ENCODE measurements at regions not wholly inside any gene's neighbourhood (a gene's known extent, or its start where the extent isn't known, plus 50 kb on each side); places are given as distances from the start of the nearest gene placed in this dataset.

DNA sequence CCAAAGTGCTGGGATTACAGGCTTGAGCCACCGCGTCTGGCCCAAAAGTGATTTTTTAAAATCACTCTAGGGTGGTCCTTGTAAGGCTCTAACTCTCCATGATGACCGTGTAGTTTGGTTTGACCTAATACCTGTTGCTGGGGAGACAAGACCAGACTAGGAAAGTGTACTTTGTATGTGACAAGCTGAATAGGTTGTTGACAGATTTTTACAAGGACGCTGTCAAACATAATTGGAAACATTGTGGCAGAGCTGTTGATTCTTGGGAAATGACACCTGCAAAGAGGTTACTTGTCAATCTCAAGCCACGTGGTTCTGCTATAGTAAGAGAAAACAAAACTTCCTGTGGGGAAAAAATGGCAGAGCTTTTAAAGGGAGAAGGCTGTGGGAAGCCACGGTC lies 802.4 kb upstream of the HS3ST1 start:
- H2BK15ac ChIP-seq (ENCODE audit: low read depth, low read length): no peak overlapping the region
- ChIA-PET CTCF (interaction anchor here (0.6 kb wide), 1 partner anchor 10 kb away, joined by 3 read pairs; no protein-coding TSS in a partner anchor), POLR2A (ENCODE audit: unreplicated experiment) (no interaction called here)
- no peak for ATAC-seq (ENCODE audit: low read depth)
- no peaks in the 10 kb centered on the region for H3K27me3 ChIP-seq (ENCODE audit: control insufficient read depth, insufficient read depth, low read length)
- dilution Hi-C loops (cut with HindIII; ENCODE audit: low sequenced_read_pairs, unreplicated experiment): no loop called here
- H4K5ac ChIP-seq (ENCODE audit: low read depth, low read length): no peak overlapping the region
- no peak overlapping the region for H2AFZ ChIP-seq (replicated peaks; ENCODE audit: low read length, poor library complexity)
- no peak overlapping the region for H2BK20ac ChIP-seq (ENCODE audit: low read depth, low read length)
- BruUV-seq (replicated peaks): no TSS peak
- H2BK120ac ChIP-seq (ENCODE audit: low read depth, low read length): no peak overlapping the region
- no peak overlapping the region for H3K4me2 ChIP-seq (ENCODE audit: low read depth, low read length)
- in situ Hi-C loops (cut with MboI; ENCODE audit: low sequenced_read_pairs): no loop called here
- H3K79me1 ChIP-seq (ENCODE audit: low read depth in 1 of 2, low read length in 2 of 2): no peaks in the 10 kb centered on the region
- H2AK9ac ChIP-seq (replicated peaks; ENCODE audit: low read depth, low read length, poor library complexity): no peak overlapping the region
- TF ChIP-seq CEBPB (IDR thresholded peaks at IDR 0.05; ENCODE audit: low read depth, low read length) (no peak), RAD21 (IDR thresholded peaks at IDR 0.05; ENCODE audit: low read length) (no peak), FOS (IDR thresholded peaks at IDR 0.05; ENCODE audit: low read depth, low read length) (no peak), RCOR1 (IDR thresholded peaks at IDR 0.05; ENCODE audit: insufficient replicate concordance, low read length) (no peak), POLR2A (IDR thresholded peaks at IDR 0.05; ENCODE audit: low read depth, low read length) (no peak), MXI1 (IDR thresholded peaks at IDR 0.05; ENCODE audit: borderline replicate concordance, low read depth, low read length) (no peak), MAZ (IDR thresholded peaks at IDR 0.05; ENCODE audit: borderline replicate concordance, low read depth, low read length) (no peak), MAFK (IDR thresholded peaks at IDR 0.05; ENCODE audit: low read depth, low read length) (no peak), BHLHE40 (IDR thresholded peaks at IDR 0.05; ENCODE audit: low read depth, low read length) (no peak), RFX5 (IDR thresholded peaks at IDR 0.05; ENCODE audit: low read depth, low read length) (no peak), CHD1 (IDR thresholded peaks at IDR 0.05; ENCODE audit: low read depth, low read length) (no peak), SMC3 (IDR thresholded peaks at IDR 0.05; ENCODE audit: low read depth, low read length) (no peak), NFE2L2 (IDR thresholded peaks at IDR 0.05; ENCODE audit: low read depth, low read length) (no peak), USF2 (IDR thresholded peaks at IDR 0.05; ENCODE audit: low read depth, low read length) (no peak)
- TF ChIP-seq, protein P1, sequence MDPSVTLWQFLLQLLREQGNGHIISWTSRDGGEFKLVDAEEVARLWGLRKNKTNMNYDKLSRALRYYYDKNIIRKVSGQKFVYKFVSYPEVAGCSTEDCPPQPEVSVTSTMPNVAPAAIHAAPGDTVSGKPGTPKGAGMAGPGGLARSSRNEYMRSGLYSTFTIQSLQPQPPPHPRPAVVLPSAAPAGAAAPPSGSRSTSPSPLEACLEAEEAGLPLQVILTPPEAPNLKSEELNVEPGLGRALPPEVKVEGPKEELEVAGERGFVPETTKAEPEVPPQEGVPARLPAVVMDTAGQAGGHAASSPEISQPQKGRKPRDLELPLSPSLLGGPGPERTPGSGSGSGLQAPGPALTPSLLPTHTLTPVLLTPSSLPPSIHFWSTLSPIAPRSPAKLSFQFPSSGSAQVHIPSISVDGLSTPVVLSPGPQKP (IDR thresholded peaks at IDR 0.05; ENCODE audit: borderline replicate concordance, low read depth, low read length): no peak
- TF ChIP-seq, protein P2, sequence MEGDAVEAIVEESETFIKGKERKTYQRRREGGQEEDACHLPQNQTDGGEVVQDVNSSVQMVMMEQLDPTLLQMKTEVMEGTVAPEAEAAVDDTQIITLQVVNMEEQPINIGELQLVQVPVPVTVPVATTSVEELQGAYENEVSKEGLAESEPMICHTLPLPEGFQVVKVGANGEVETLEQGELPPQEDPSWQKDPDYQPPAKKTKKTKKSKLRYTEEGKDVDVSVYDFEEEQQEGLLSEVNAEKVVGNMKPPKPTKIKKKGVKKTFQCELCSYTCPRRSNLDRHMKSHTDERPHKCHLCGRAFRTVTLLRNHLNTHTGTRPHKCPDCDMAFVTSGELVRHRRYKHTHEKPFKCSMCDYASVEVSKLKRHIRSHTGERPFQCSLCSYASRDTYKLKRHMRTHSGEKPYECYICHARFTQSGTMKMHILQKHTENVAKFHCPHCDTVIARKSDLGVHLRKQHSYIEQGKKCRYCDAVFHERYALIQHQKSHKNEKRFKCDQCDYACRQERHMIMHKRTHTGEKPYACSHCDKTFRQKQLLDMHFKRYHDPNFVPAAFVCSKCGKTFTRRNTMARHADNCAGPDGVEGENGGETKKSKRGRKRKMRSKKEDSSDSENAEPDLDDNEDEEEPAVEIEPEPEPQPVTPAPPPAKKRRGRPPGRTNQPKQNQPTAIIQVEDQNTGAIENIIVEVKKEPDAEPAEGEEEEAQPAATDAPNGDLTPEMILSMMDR (conservative IDR thresholded peaks at IDR 0.05; ENCODE audit: low read depth, low read length): no peak
- no peaks in the 10 kb centered on the region for H3K4me1 ChIP-seq (ENCODE audit: control insufficient read depth, insufficient read depth, low read length)
- H3K9ac ChIP-seq (ENCODE audit: low read depth, low read length): no peak overlapping the region
- no peaks in the 10 kb centered on the region for H3K36me3 ChIP-seq (ENCODE audit: control insufficient read depth, insufficient read depth, low read length)
- H4K20me1 ChIP-seq (ENCODE audit: insufficient read depth, low read length): no peaks in the 10 kb centered on the region
- no peak overlapping the region for H3K23ac ChIP-seq (ENCODE audit: low read depth, low read length)
- H4K91ac ChIP-seq (ENCODE audit: insufficient read depth, low read depth, low read length): no peak overlapping the region
- WGBS, 2 experiments (ENCODE audit: extremely low coverage in 2 of 2, insufficient read length in 1 of 2): 57% methylated on average over 1 of the region's 6 CpGs; no CpG with 5 or more reads in 1 of the 2 experiments
- no peaks in the 10 kb centered on the region for H3K9me1 ChIP-seq (ENCODE audit: insufficient read depth, low read length)
- H3K56ac ChIP-seq (ENCODE audit: extremely low read depth, insufficient read depth, low read length): no peak overlapping the region
- H3K9me3 ChIP-seq (ENCODE audit: control insufficient read depth, insufficient read depth, low read length): no peaks in the 10 kb centered on the region; the same call in 1 of the 2 replicates
- no peak overlapping the region for H3K4ac ChIP-seq (ENCODE audit: low read depth, low read length)
- no peak overlapping the region for H3K4me3 ChIP-seq (ENCODE audit: insufficient read depth, low read depth, low read length)
- intact Hi-C loops (cut with micrococcal nuclease): no loop called here
- no peak overlapping the region for H3K27ac ChIP-seq (ENCODE audit: insufficient read depth, low read length)
- no peak overlapping the region for H2AK5ac ChIP-seq (ENCODE audit: low read depth, low read length)
- no peak overlapping the region for H3K14ac ChIP-seq (replicated peaks; ENCODE audit: low read depth, low read length)
- H2BK5ac ChIP-seq (ENCODE audit: low read depth, low read length, poor library complexity, severe bottlenecking): no peak overlapping the region
- no peak overlapping the region for H4K8ac ChIP-seq (ENCODE audit: low read depth in 2 of 2, low read length in 2 of 2)
- DNase-seq: no peak
- H3K18ac ChIP-seq (ENCODE audit: low read depth, low read length): no peak overlapping the region
